Naive thymus-derived CD4-positive, alpha-beta T cell (primary cell): ENCODE measurements at regions not wholly inside any gene's neighbourhood (a gene's known extent, or its start where the extent isn't known, plus 50 kb on each side); places are given as distances from the start of the nearest gene placed in this dataset.
A peak's percentile ranks its signal among the peaks of the same experiment; 100 is the strongest.
"Not testable (repeated sequence)": the region's sequence is repeated elsewhere in the genome, so short reads cannot be mapped to it uniquely, and the experiment has no call there.

Experiments
- ATAC-seq: fragments of 150-1000 bp; cut with Tn5 transposase; 2 replicates; pipeline ENCODE4 v1.10.0; 2021; ENCODE audit warnings: mild to moderate bottlenecking, moderate library complexity
- CTCF ChIA-PET: fragments of 350-600 bp; sonication (Branson Sonifier 250); formaldehyde crosslinking; loops from one replicate; lab custom pipeline; 2021; ENCODE audit warnings: antibody characterized with exemption; lab: Charles Lee
- POLR2A ChIA-PET: fragments of 350-600 bp; sonication (Branson Sonifier 250); formaldehyde crosslinking; loops from one replicate; lab custom pipeline; 2021; ENCODE audit warnings: antibody characterized with exemption, inconsistent platforms; lab: Charles Lee
- DNase-seq, 9 donors: peaks; one replicate each; pipeline versions ENCODE4 v3.0.0 to v3.0.0-alpha.2; 2020 to 2022; ENCODE audit warnings: mixed read lengths in 1 of 9
- H3K27ac ChIP-seq: one replicate; pipeline ENCODE4 v1.7.0; 2013; ENCODE audit warnings: mild to moderate bottlenecking, low read depth, low read length, moderate library complexity
- H3K27me3 ChIP-seq, 2 donors: one replicate each; pipeline ENCODE4 v1.7.0; 2013; ENCODE audit warnings: low read length in 2 of 2, mild to moderate bottlenecking in 2 of 2, moderate library complexity in 2 of 2; ENCODE audit not compliant: control insufficient read depth in 2 of 2, insufficient read depth in 2 of 2
- H3K36me3 ChIP-seq, 3 experiments: 1 replicate in 2 of 3; 2 replicates in 1 of 3; pipeline ENCODE4 v1.7.0; 2013; ENCODE audit warnings: low read length in 3 of 3, mild to moderate bottlenecking in 3 of 3, moderate library complexity in 1 of 3; ENCODE audit not compliant: insufficient read depth in 3 of 3, control insufficient read depth in 2 of 3
- H3K4me1 ChIP-seq, 2 donors: one replicate each; pipeline ENCODE4 v1.7.0; 2013; ENCODE audit warnings: low read length in 2 of 2, mild to moderate bottlenecking in 2 of 2, moderate library complexity in 1 of 2; ENCODE audit not compliant: control insufficient read depth in 2 of 2, insufficient read depth in 2 of 2
- H3K4me3 ChIP-seq: 2 replicates; pipeline ENCODE4 v1.7.0; 2013; ENCODE audit warnings: mild to moderate bottlenecking, low read length
- H3K9me3 ChIP-seq, 3 experiments: 1 replicate in 2 of 3; 2 replicates in 1 of 3; pipeline ENCODE4 v1.7.0; 2013; ENCODE audit warnings: low read length in 3 of 3; ENCODE audit not compliant: control insufficient read depth in 2 of 3
- H3K27ac Mint-ChIP-seq, 9 donors: one replicate each; pipeline ENCODE4 v1.8.0; 2020 to 2022; ENCODE audit warnings: mixed read lengths in 9 of 9, mild to moderate bottlenecking in 8 of 9, moderate library complexity in 5 of 9, inconsistent platforms in 2 of 9
- H3K27me3 Mint-ChIP-seq, 5 donors: one replicate each; pipeline ENCODE4 v1.8.0; 2021 to 2022; ENCODE audit warnings: mixed read lengths in 5 of 5, mild to moderate bottlenecking in 1 of 5
- H3K36me3 Mint-ChIP-seq, 5 donors: one replicate each; pipeline ENCODE4 v1.8.0; 2020 to 2022; ENCODE audit warnings: mixed read lengths in 5 of 5, mild to moderate bottlenecking in 3 of 5, inconsistent platforms in 1 of 5
- H3K4me1 Mint-ChIP-seq, 7 donors: one replicate each; pipeline ENCODE4 v1.8.0; 2020 to 2022; ENCODE audit warnings: mixed read lengths in 7 of 7, mild to moderate bottlenecking in 3 of 7, inconsistent platforms in 1 of 7
- H3K4me3 Mint-ChIP-seq, 10 donors: one replicate each; pipeline ENCODE4 v1.8.0; 2020 to 2022; ENCODE audit warnings: mild to moderate bottlenecking in 10 of 10, mixed read lengths in 10 of 10, moderate library complexity in 6 of 10, inconsistent platforms in 2 of 10
- H3K9me3 Mint-ChIP-seq, 11 donors: one replicate each; pipeline ENCODE4 v1.8.0; 2020 to 2022; ENCODE audit warnings: mixed read lengths in 11 of 11, mild to moderate bottlenecking in 4 of 11, inconsistent platforms in 1 of 11, moderate library complexity in 1 of 11
- intact Hi-C, 2 donors: fragments of 100-400 bp; cut with micrococcal nuclease; formaldehyde crosslinking; loops; one replicate each; pipeline ENCODE4 v1.15.1; 2023

DNA sequence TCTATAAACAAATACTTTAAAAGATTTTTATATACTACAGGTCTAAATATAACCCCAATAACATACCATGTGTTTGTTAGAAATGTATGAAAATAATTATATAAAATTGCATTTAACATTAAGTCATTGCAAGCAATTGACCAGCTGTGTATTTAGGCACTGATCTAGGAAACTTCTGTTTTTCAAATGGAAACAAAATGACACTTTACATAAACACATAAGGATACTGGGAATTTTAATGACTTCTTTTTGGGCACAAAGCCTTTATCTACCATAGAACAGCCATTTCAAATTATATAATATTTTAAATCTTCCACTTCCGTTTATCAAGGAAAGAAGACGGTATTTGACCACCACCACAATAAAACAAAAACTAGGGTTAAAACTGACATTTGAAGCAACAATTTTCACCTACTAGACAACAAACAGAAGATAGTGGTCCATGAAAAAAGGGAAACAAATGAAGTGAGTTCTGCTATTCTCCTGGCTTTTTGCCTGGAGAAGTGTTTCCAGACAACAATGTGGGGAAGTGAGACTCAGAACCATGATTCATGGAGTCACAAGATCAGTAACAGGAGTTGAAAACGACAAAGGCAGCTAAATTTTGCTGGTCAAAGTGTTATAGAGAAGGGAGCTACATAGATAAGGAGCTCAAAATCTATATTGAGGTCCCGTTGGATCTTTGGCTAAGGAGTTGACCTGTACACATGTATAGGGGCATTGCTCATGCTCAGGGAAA is 475.1 kb downstream of the TRHDE start:
- Histone ChIP-seq H3K27ac (no peak overlapping the region), H3K4me1 (no peaks in the 10 kb centered on the region), H3K36me3 (no peaks in the 10 kb centered on the region), H3K9me3 (no peaks in the 10 kb centered on the region), H3K4me3 (no peak overlapping the region), H3K27me3 (no peaks in the 10 kb centered on the region)
- H3K27ac Mint-ChIP-seq: no peak overlapping the region
- no peaks in the 10 kb centered on the region for H3K4me1 Mint-ChIP-seq
- peaks cover 0 to 25% (median 12%) of the 10 kb centered on the region in 11 donors for H3K9me3 Mint-ChIP-seq
- no peaks in the 10 kb centered on the region for H3K36me3 Mint-ChIP-seq
- no peak overlapping the region for H3K4me3 Mint-ChIP-seq
- no peak for DNase-seq
- peak; percentile 45 for ATAC-seq
- CTCF ChIA-PET: no interaction called here
- H3K27me3 Mint-ChIP-seq: no peaks in the 10 kb centered on the region
- POLR2A ChIA-PET: no interaction called here
- intact Hi-C loops: no loop called here

DNA sequence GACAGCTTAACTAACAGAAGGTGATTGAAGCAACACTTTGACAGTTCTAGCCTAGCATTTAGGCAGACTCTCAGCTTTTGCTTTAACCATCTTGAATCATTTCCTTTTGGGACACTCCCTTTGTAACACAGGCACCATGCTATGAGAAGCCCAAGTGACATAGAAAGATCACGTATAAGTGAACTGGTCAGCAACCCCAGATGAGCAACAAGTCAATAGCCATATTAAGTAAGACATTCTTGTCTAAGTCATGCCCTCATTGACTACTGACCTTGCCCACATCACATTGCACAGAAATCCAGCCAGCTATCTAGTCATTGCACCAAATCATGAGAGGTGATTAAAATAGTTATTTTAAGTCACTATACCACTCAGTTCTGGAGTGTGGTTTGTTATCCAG is 476.8 kb downstream of the TRHDE start:
- intact Hi-C loops: no loop called here
- ChIA-PET POLR2A (no interaction called here), CTCF (no interaction called here)
- Mint-ChIP-seq H3K4me3 (no peak overlapping the region), H3K27ac (no peak overlapping the region), H3K27me3 (no peaks in the 10 kb centered on the region), H3K4me1 (no peaks in the 10 kb centered on the region), H3K9me3 (peaks cover 0 to 17% (median 1%) of the 10 kb centered on the region in 11 donors), H3K36me3 (no peaks in the 10 kb centered on the region)
- Histone ChIP-seq H3K36me3 (no peaks in the 10 kb centered on the region), H3K9me3 (no peaks in the 10 kb centered on the region), H3K4me1 (no peaks in the 10 kb centered on the region), H3K27me3 (no peaks in the 10 kb centered on the region), H3K4me3 (no peak overlapping the region), H3K27ac (no peak overlapping the region)
- ATAC-seq: peak; percentile 34
- no peak for DNase-seq

DNA sequence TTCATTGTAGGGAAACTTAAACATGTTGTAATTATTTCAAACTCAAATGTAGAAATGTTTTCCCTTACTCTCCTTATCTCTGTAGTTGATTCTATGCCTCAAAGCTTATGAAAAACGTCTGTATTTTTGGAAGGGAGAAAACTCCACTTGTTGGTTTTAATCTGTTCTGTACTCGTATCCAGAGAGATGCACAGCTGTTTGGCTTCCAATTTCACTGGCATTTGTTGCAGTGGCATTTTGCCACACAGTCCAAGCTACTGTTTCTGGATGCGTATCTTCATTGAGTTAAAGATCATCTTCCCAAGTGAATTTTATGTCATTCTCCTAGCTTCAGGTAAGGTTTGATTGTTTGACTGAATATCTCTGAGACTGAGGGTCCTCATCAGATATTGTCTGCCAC is 481.4 kb downstream of the TRHDE start:
- ATAC-seq (no peak), DNase-seq (no peak)
- H3K4me1 ChIP-seq: no peaks in the 10 kb centered on the region
- intact Hi-C loops: no loop called here
- peaks cover 0 to 6% (median 0%) of the 10 kb centered on the region in 5 donors for H3K36me3 Mint-ChIP-seq
- peaks cover 4 to 22% (median 9%) of the 10 kb centered on the region in 11 donors for H3K9me3 Mint-ChIP-seq
- no peak overlapping the region for H3K27ac ChIP-seq
- H3K4me3 ChIP-seq: no peak overlapping the region
- H3K4me1 Mint-ChIP-seq: no peaks in the 10 kb centered on the region
- peaks cover 0 to 6% (median 0%) of the 10 kb centered on the region in 3 experiments for H3K9me3 ChIP-seq
- H3K4me3 Mint-ChIP-seq: no peak overlapping the region
- H3K27ac Mint-ChIP-seq: no peak overlapping the region
- POLR2A ChIA-PET: no interaction called here
- CTCF ChIA-PET: no interaction called here
- H3K27me3 ChIP-seq: no peaks in the 10 kb centered on the region
- H3K27me3 Mint-ChIP-seq: no peaks in the 10 kb centered on the region
- H3K36me3 ChIP-seq: no peaks in the 10 kb centered on the region

DNA sequence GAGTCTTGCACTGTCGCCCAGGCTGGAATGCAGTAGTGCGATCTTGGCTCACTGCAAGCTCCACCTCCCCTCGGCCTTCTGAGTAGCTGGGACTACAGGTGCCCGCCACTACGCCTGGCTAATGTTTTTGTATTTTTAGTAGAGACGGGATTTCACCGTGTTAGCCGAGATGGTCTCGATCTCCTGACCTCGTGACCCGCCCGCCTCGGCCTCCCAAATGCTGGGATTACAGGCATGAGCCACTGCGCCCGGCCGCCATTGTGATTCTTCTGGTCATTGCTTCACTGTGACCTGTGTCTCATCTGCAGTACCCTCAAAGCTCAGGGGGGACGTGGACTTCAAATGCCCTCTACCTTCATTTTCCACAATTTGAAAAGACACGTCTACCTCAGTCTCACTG is 481.9 kb downstream of the TRHDE start:
- CTCF ChIA-PET, POLR2A ChIA-PET, H3K4me3 ChIP-seq, H3K9me3 ChIP-seq, DNase-seq, H3K4me3 Mint-ChIP-seq, ATAC-seq, H3K36me3 ChIP-seq, H3K4me1 ChIP-seq, intact Hi-C loops, H3K27me3 ChIP-seq, H3K27ac Mint-ChIP-seq, H3K36me3 Mint-ChIP-seq, H3K4me1 Mint-ChIP-seq, H3K27me3 Mint-ChIP-seq, H3K27ac ChIP-seq: not testable (repeated sequence)
- peaks cover 6 to 26% (median 10%) of the 10 kb centered on the region in 11 donors for H3K9me3 Mint-ChIP-seq

- H3K9me3 Mint-ChIP-seq: peaks cover 0 to 18% (median 2%) of the 10 kb centered on the region in 11 donors
- no peaks in the 10 kb centered on the region for H3K36me3 ChIP-seq
- no peaks in the 10 kb centered on the region for H3K27me3 Mint-ChIP-seq
- ChIA-PET CTCF (no interaction called here), POLR2A (no interaction called here)
- H3K27ac Mint-ChIP-seq: no peak overlapping the region
- H3K4me3 Mint-ChIP-seq: no peak overlapping the region
- intact Hi-C loops: no loop called here
- H3K27ac ChIP-seq: no peak overlapping the region
- no peak for DNase-seq
- no peaks in the 10 kb centered on the region for H3K36me3 Mint-ChIP-seq
- H3K9me3 ChIP-seq: no peaks in the 10 kb centered on the region
- no peak for ATAC-seq
- no peaks in the 10 kb centered on the region for H3K4me1 ChIP-seq
- H3K4me3 ChIP-seq: no peak overlapping the region
- H3K27me3 ChIP-seq: no peaks in the 10 kb centered on the region
- H3K4me1 Mint-ChIP-seq: no peaks in the 10 kb centered on the region
These were observed 494.3 kb downstream of the TRHDE start for GRCh38 chr12:72766517-72766916.

GRCh38 chr12:72774023-72774422 is 501.9 kb downstream of the TRHDE start:
- no peak overlapping the region for H3K27ac Mint-ChIP-seq
- no peak for ATAC-seq
- POLR2A ChIA-PET: no interaction called here

DNA sequence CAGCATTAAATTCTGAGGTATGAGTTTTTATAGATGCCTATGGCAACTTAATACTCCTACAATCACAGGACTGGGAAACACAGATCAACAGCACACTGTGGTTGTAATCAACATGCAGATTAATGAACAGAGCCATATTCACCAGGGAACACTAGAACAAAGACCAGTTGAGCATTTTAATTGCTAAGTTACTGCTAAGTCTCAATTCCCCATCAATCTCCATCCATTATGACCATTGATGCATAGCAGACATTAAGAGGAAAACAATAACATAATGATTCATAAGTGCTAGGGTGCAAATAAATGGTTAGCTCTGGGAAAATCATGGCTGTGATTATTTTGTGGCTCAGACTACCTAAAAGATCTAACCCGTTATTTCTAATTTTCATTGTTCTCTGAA is 505.6 kb downstream of the TRHDE start:
- ChIA-PET POLR2A (no interaction called here), CTCF (no interaction called here)
- no peak overlapping the region for H3K4me3 ChIP-seq
- Mint-ChIP-seq H3K27me3 (no peaks in the 10 kb centered on the region), H3K4me1 (no peaks in the 10 kb centered on the region), H3K36me3 (no peaks in the 10 kb centered on the region), H3K9me3 (peaks cover 0 to 8% (median 2%) of the 10 kb centered on the region in 11 donors), H3K27ac (no peak overlapping the region), H3K4me3 (no peak overlapping the region)
- no peak for ATAC-seq
- no peaks in the 10 kb centered on the region for H3K9me3 ChIP-seq
- no peak overlapping the region for H3K27ac ChIP-seq
- no peak for DNase-seq
- H3K4me1 ChIP-seq: no peaks in the 10 kb centered on the region
- H3K27me3 ChIP-seq: no peaks in the 10 kb centered on the region
- intact Hi-C loops: no loop called here
- no peaks in the 10 kb centered on the region for H3K36me3 ChIP-seq

More at GRCh38 chr12:72774023-72774422, 501.9 kb downstream of the TRHDE start:
- no peak overlapping the region for H3K4me3 Mint-ChIP-seq
- H3K27me3 Mint-ChIP-seq: no peaks in the 10 kb centered on the region
- H3K4me1 Mint-ChIP-seq: no peaks in the 10 kb centered on the region
- peaks cover 0 to 8% (median 0%) of the 10 kb centered on the region in 11 donors for H3K9me3 Mint-ChIP-seq
- Histone ChIP-seq H3K4me1 (no peaks in the 10 kb centered on the region), H3K27ac (no peak overlapping the region), H3K27me3 (no peaks in the 10 kb centered on the region), H3K4me3 (no peak overlapping the region), H3K36me3 (no peaks in the 10 kb centered on the region), H3K9me3 (no peaks in the 10 kb centered on the region)
- no peak for DNase-seq
- CTCF ChIA-PET: no interaction called here
- no peaks in the 10 kb centered on the region for H3K36me3 Mint-ChIP-seq
- intact Hi-C loops: no loop called here
